Retinal pigment epithelial cell (primary cell): ENCODE measurements at regions not wholly inside any gene's neighbourhood (a gene's known extent, or its start where the extent isn't known, plus 50 kb on each side); places are given as distances from the start of the nearest gene placed in this dataset.

Experiments
- DNase-seq: peaks from one replicate; pipeline ENCODE4 v3.0.0-alpha.2; 2010; ENCODE audit warnings: low read depth
- H3K4me3 ChIP-seq: 2 replicates; pipeline ENCODE4 v1.5.1; 2011; ENCODE audit warnings: mild to moderate bottlenecking, low read length, control low read depth, moderate library complexity
- TF ChIP-seq, protein P1 (sequence below): conservative IDR thresholded peaks from 2 replicates; pipeline ENCODE4 v1.5.1; 2011; ENCODE audit warnings: low read depth, low read length, control low read depth, inconsistent platforms

DNA sequence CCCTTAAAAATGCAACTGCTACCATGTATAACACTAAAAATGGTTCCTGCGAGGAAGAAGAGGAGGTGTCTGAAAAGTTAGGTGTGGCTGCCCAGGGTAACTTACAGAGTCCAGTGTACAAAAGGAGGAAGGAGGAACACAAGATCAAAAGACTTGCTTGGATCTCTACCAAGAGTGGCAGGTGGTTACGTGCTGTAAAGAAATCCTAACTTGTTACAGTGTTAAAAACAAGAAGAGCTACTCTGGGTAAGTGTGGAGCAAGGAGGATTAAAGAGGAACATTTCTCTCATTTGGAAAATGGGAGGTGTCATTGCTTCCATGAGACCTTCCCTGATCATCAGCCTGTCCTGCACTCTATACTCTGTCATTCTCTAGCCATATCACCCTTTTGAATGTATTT lies 242.0 kb downstream of the PTTG2 start:
- no peak for DNase-seq
- TF ChIP-seq, protein P1, sequence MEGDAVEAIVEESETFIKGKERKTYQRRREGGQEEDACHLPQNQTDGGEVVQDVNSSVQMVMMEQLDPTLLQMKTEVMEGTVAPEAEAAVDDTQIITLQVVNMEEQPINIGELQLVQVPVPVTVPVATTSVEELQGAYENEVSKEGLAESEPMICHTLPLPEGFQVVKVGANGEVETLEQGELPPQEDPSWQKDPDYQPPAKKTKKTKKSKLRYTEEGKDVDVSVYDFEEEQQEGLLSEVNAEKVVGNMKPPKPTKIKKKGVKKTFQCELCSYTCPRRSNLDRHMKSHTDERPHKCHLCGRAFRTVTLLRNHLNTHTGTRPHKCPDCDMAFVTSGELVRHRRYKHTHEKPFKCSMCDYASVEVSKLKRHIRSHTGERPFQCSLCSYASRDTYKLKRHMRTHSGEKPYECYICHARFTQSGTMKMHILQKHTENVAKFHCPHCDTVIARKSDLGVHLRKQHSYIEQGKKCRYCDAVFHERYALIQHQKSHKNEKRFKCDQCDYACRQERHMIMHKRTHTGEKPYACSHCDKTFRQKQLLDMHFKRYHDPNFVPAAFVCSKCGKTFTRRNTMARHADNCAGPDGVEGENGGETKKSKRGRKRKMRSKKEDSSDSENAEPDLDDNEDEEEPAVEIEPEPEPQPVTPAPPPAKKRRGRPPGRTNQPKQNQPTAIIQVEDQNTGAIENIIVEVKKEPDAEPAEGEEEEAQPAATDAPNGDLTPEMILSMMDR = no peak
- H3K4me3 ChIP-seq = no peak overlapping the region

DNA sequence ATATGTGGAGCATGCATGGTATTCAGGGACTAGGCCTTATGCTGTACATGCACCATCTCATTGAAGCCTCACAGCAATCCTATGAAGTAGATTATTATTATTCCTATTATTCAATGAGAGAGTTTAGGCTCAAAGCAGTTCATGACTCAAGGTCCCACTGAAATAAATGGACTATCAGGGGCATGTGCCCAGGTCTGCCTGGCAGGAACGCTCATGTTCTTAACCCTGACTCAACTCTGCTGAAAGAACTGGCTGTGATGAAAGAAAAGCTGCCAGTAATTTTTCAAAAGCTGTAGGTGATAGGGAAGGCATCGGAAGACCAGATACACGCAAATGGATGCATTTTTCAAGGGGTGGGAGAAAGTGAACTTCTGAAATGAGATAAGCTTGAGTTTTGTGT lies 243.4 kb downstream of the PTTG2 start:
- H3K4me3 ChIP-seq = no peak overlapping the region
- DNase-seq = no peak
- TF ChIP-seq, protein P1 = no peak

DNA sequence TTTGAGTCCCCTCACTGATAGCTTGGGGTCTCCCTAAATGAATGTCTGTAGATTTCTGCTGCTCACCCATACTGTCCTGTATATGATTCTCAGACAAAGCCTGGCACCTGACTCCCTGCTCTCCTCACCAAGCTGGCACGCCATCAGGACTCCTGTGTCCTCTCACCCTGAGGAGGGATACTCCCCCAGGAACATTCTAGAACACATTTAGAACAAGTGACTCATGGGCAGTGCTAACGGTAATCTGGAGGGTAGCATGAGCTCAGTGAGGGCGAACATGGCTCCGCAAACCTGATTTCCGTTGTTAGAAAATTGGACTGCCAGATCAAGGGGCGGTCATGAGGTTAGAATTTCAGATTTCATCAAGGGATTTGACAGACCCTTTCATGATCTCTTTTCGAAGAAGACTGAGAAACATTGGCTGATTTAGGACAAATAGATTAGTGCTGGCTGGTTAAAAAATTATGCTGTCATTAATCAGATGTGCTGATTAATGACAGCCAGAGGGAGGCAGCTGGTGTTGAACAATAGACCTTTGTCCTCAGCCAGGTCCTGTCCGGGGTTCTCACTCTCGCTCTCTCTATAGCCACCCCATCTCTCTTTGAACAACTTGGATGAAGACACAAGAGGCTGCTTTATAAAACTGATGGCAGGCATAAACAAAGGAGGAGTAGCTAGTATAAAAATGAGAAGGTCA lies 244.3 kb downstream of the PTTG2 start:
- no peak overlapping the region for H3K4me3 ChIP-seq
- TF ChIP-seq, protein P1 = no peak
- no peak for DNase-seq

DNA sequence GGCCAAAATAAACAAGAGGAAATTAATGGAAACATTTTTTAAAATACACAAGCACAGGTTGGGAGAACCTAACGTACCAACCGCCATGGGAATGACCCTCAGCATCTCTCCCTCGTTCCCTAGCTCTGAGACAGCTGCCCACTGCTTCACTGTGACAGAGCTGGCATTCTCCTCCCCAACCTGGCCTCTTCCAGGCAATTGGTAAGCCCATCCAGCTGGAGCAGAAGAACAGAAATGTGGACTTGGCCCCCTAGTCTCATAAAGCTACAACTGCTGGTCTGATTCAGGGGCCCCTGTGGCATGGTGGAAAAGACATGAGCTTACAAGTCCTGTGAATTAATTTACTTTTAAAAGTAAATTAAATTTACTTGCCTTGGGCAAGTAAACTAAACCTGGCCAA lies 245.1 kb downstream of the PTTG2 start:
- DNase-seq = no peak
- H3K4me3 ChIP-seq = no peak overlapping the region
- TF ChIP-seq, protein P1 = no peak

DNA sequence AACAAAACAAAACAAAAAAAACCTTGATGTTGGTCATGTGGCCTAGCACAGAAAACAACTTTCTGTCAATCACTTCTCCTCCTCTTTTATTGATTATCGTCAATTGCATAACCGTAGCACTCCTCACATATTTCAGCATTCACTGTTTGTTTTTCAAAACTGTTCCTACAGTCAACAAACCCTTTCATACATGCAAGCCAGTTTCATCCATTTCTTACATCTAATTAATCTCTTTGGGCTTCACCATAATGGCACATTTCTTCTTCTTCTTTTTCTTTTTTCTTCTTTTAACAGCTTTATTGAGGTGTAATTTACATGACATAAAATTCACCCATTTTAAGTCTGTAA lies 246.9 kb downstream of the PTTG2 start:
- TF ChIP-seq, protein P1 = no peak
- no peak for DNase-seq
- H3K4me3 ChIP-seq = no peak overlapping the region

DNA sequence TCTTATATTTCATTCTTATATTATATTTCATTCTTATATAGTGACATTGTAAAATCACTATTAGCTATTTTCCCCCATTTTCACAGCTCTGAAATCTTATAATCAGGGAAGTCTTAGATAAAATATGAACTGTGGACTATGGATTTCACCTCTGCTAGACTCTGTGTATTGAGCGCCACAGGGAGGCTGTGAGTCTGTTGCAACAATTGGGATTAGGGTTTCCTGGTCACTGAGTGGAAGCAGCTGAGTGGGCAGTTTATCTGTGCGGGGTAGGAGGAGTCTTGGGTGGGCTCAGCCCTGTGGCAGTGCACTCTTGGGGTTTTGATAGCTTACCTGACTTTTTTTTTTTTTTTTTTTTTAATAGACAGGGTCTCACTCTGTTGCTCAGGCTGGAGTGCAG lies 249.5 kb downstream of the PTTG2 start:
- TF ChIP-seq, protein P1 = no peak
- no peak for DNase-seq
- H3K4me3 ChIP-seq = no peak overlapping the region

DNA sequence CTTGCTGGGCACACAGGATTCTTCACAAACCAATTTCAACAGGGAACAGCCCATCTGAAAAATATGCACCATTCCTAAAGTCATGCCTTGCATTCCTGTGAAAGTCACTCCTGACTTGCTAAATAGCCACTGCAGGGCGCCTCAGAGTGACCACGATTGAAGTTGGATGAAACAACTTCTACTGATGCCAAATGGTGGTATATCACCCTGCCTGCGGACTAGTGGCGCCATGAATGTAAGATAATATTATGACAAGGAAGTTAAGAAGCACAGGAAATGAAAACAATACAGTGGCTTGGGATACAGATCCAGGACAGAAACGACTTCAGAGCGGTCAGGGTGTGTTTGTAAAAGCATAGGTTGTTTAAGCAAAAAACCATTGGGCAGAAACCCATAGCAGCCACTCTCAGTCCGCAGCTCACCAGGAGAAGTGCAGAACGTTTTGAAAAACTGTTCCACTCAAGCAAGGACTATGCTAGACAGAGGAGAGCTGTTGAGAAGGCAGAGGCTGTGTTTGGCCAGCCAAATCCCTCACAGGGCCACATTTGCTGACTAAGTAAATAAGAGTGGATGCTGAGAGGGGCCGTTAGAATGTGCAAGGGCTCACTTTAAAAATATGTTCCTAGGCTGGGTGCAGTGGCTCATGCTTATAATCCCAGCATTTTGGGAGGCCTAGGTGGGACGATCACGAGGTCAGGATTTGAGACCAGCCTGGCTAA lies 250.4 kb downstream of the PTTG2 start:
- H3K4me3 ChIP-seq = no peak overlapping the region
- no peak for DNase-seq
- TF ChIP-seq, protein P1 = no peak
